ENCODE measurements at regions not wholly inside any gene's neighbourhood (a gene's known extent, or its start where the extent isn't known, plus 50 kb on each side); places are given as distances from the start of the nearest gene placed in this dataset.

- TF ChIP-seq EZH2phosphoT487 (IDR thresholded peaks at IDR 0.05; ENCODE audit: low read depth): no peak
- no peak for TF ChIP-seq CTCF (IDR thresholded peaks at IDR 0.05; ENCODE audit: low read depth, low read length)
These were observed 71.4 kb upstream of the STARD4 start for GRCh38 chr5:111583758-111584203.
